GM23338 (cell line): ENCODE measurements at regions not wholly inside any gene's neighbourhood (a gene's known extent, or its start where the extent isn't known, plus 50 kb on each side); places are given as distances from the start of the nearest gene placed in this dataset.

Experiments used
- ATAC-seq: fragments of 200-7000 bp; cut with Tn5 transposase; 3 replicates; pipeline ENCODE4 v1.9.1; 2020
- DNase-seq: peaks from one replicate; pipeline ENCODE4 v3.0.0-alpha.2; 2015; ENCODE audit warnings: low spot score
- H2AFZ ChIP-seq: fragments of 200-600 bp; sonication (generic); 2 replicates; pipeline ENCODE4 v1.8.0; 2016; ENCODE audit warnings: antibody characterized with exemption, mild to moderate bottlenecking, moderate library complexity
- H3F3A ChIP-seq: fragments of 200-600 bp; sonication (generic); replicated peaks from 2 replicates; pipeline ENCODE4 v1.8.0; 2017; ENCODE audit warnings: antibody characterized with exemption, mixed run types, low read depth
- H3K27ac ChIP-seq: fragments of 200-600 bp; sonication (generic); 2 replicates; pipeline ENCODE4 v1.6.1; 2016; ENCODE audit warnings: low read depth
- H3K27me3 ChIP-seq: fragments of 200-600 bp; sonication (generic); 2 replicates; pipeline ENCODE4 v1.8.0; 2016; ENCODE audit warnings: mild to moderate bottlenecking, mixed run types, moderate library complexity; ENCODE audit not compliant: insufficient read depth
- H3K36me3 ChIP-seq: fragments of 200-600 bp; sonication (generic); 2 replicates; pipeline ENCODE4 v1.8.0; 2016; ENCODE audit warnings: mild to moderate bottlenecking; ENCODE audit not compliant: insufficient read depth
- H3K4me1 ChIP-seq: fragments of 200-600 bp; sonication (generic); 2 replicates; pipeline ENCODE4 v1.8.0; 2016; ENCODE audit warnings: mild to moderate bottlenecking, moderate library complexity; ENCODE audit not compliant: insufficient read depth
- H3K4me2 ChIP-seq: fragments of 200-600 bp; sonication (generic); 2 replicates; pipeline ENCODE4 v1.7.1; 2017; ENCODE audit warnings: mixed run types
- H3K4me3 ChIP-seq: fragments of 200-600 bp; sonication (generic); 2 replicates; pipeline ENCODE4 v1.6.1; 2016; ENCODE audit warnings: mixed run types
- H3K79me2 ChIP-seq: fragments of 200-600 bp; sonication (generic); replicated peaks from 2 replicates; pipeline ENCODE4 v1.8.0; 2017; ENCODE audit warnings: mild to moderate bottlenecking; ENCODE audit not compliant: insufficient read depth
- H3K9me2 ChIP-seq: fragments of 200-600 bp; sonication (generic); 2 replicates; pipeline ENCODE4 v1.8.0; 2017; ENCODE audit not compliant: insufficient read depth
- H4K20me1 ChIP-seq: fragments of 200-600 bp; sonication (generic); replicated peaks from 2 replicates; pipeline ENCODE4 v1.8.0; 2017; ENCODE audit warnings: mild to moderate bottlenecking; ENCODE audit not compliant: insufficient read depth
- H3K27ac Mint-ChIP-seq: 2 replicates; pipeline ENCODE4 v1.8.0; 2020; ENCODE audit warnings: inconsistent platforms, mild to moderate bottlenecking, moderate library complexity, mixed read lengths
- H3K27me3 Mint-ChIP-seq: 3 replicates; pipeline ENCODE4 v1.8.0; 2022; ENCODE audit warnings: low read depth, mild to moderate bottlenecking, moderate library complexity, mixed read lengths, inconsistent platforms; ENCODE audit not compliant: insufficient read depth, poor library complexity
- H3K36me3 Mint-ChIP-seq: 3 replicates; pipeline ENCODE4 v1.8.0; 2021; ENCODE audit warnings: low read depth, mild to moderate bottlenecking, inconsistent platforms, moderate library complexity, mixed read lengths
- H3K4me1 Mint-ChIP-seq: 3 replicates; pipeline ENCODE4 v1.8.0; 2020; ENCODE audit warnings: mild to moderate bottlenecking, inconsistent platforms, mixed read lengths
- H3K4me3 Mint-ChIP-seq: 3 replicates; pipeline ENCODE4 v1.8.0; 2021; ENCODE audit warnings: moderate library complexity, mild to moderate bottlenecking, inconsistent platforms, mixed read lengths
- H3K9me3 Mint-ChIP-seq: 3 replicates; pipeline ENCODE4 v1.8.0; 2020; ENCODE audit warnings: moderate library complexity, mild to moderate bottlenecking, inconsistent platforms, mixed read lengths
- CREB1 ChIP-seq: fragments of 250-450 bp; sonication (Bioruptor Pico); IDR thresholded peaks from 2 replicates; pipeline ENCODE4 v1.5.0; 2020; ENCODE audit warnings: low read depth, mild to moderate bottlenecking, moderate library complexity
- EZH2 ChIP-seq: fragments of 200-600 bp; sonication (generic); IDR thresholded peaks from one replicate; pipeline ENCODE4 v1.8.0; 2017; ENCODE audit warnings: antibody characterized with exemption, mild to moderate bottlenecking, low read depth; ENCODE audit not compliant: unreplicated experiment
- EZH2phosphoT487 ChIP-seq: fragments of 200-600 bp; sonication (generic); IDR thresholded peaks from one replicate; pipeline ENCODE4 v1.8.1; 2018; ENCODE audit warnings: antibody characterized with exemption; ENCODE audit not compliant: unreplicated experiment
- JUNB ChIP-seq: IDR thresholded peaks from one replicate; pipeline ENCODE4 v1.6.1; 2016; ENCODE audit warnings: antibody characterized with exemption; ENCODE audit not compliant: unreplicated experiment
- NANOG ChIP-seq: IDR thresholded peaks from 2 replicates; pipeline ENCODE4 v1.6.1; 2016; ENCODE audit warnings: antibody characterized with exemption, borderline replicate concordance
- POLR2AphosphoS5 ChIP-seq: IDR thresholded peaks from 2 replicates; pipeline ENCODE4 v1.6.1; 2016; ENCODE audit warnings: antibody characterized with exemption, low read depth
- STAT1 ChIP-seq: IDR thresholded peaks from one replicate; pipeline ENCODE4 v1.6.1; 2016; ENCODE audit warnings: antibody characterized with exemption; ENCODE audit not compliant: unreplicated experiment
- ZNF114 ChIP-seq: fragments of 250-450 bp; sonication (Bioruptor Pico); IDR thresholded peaks from 2 replicates; pipeline ENCODE4 v1.5.0; 2020; ENCODE audit warnings: mild to moderate bottlenecking, moderate library complexity
- ZNF331 ChIP-seq: fragments of 250-450 bp; sonication (Bioruptor Pico); IDR thresholded peaks from 2 replicates; pipeline ENCODE4 v1.5.0; 2020; ENCODE audit warnings: low read depth, mild to moderate bottlenecking, moderate library complexity
- TF ChIP-seq, protein P1 (sequence below), 2 experiments: fragments of 200-600 bp in 1 of 2; sonication (generic) in 1 of 2; conservative IDR thresholded peaks; 2 replicates each; pipeline versions ENCODE4 v1.5.1 to v1.6.1; 2016 to 2017; ENCODE audit warnings: antibody characterized with exemption in 2 of 2, low read depth in 2 of 2, mild to moderate bottlenecking in 2 of 2, moderate library complexity in 1 of 2
- TF ChIP-seq, protein P2 (sequence below): fragments of 250-450 bp; sonication (Bioruptor Pico); IDR thresholded peaks from 2 replicates; pipeline ENCODE4 v1.5.0; 2020; ENCODE audit warnings: mild to moderate bottlenecking, moderate library complexity

DNA sequence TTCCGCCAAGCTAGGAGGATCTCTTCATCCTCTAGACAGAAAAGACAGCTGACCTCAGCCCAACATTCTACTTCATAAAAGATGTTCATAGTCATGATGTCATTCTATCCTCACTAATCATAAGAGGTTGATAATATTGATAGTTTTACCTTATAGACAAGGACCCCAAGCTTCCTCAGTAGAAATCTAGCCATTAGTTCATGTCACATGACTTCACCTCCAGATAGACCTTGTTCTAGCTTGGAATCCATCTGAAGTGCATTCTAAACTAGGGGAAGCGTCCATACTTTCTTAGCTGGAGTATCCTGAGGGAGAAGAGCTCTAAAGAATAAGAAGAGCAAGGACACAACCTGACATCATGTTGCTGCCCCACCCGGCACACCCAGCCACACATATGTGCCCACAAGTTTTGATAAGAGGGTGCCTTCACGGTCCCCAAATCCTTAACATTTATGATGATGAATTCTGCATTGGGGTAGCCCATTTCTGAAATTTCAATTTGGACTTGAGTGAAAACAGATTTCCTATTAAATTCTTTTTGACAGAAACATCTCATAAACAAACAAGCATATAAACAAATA, 292.5 kb upstream of the STXBP5 start:
- no peaks in the 10 kb centered on the region for H3K36me3 Mint-ChIP-seq
- peaks cover 9% of the 10 kb centered on the region for H3K9me2 ChIP-seq
- H3K27me3 Mint-ChIP-seq: peaks cover 4% of the 10 kb centered on the region
- H3K4me3 ChIP-seq: no peak overlapping the region
- no peak overlapping the region for H2AFZ ChIP-seq
- H3F3A ChIP-seq: no peaks in the 10 kb centered on the region
- H3K27me3 ChIP-seq: no peaks in the 10 kb centered on the region
- H3K79me2 ChIP-seq: no peaks in the 10 kb centered on the region
- H3K4me1 ChIP-seq: peaks cover 15% of the 10 kb centered on the region; the same call in 1 of the 2 replicates
- no peak overlapping the region for H3K27ac Mint-ChIP-seq
- no peaks in the 10 kb centered on the region for H4K20me1 ChIP-seq
- ATAC-seq (no peak), DNase-seq (no peak)
- H3K4me2 ChIP-seq: no peak overlapping the region
- no peaks in the 10 kb centered on the region for H3K36me3 ChIP-seq
- no peak overlapping the region for H3K27ac ChIP-seq
- H3K9me3 Mint-ChIP-seq: no peaks in the 10 kb centered on the region
- TF ChIP-seq EZH2 (no peak), EZH2phosphoT487 (no peak), NANOG (no peak), POLR2AphosphoS5 (no peak), ZNF114 (no peak), STAT1 (no peak), ZNF331 (CRISPR knock-in tag) (no peak), JUNB (no peak), CREB1 (CRISPR knock-in tag) (no peak)
- TF ChIP-seq, protein P1, sequence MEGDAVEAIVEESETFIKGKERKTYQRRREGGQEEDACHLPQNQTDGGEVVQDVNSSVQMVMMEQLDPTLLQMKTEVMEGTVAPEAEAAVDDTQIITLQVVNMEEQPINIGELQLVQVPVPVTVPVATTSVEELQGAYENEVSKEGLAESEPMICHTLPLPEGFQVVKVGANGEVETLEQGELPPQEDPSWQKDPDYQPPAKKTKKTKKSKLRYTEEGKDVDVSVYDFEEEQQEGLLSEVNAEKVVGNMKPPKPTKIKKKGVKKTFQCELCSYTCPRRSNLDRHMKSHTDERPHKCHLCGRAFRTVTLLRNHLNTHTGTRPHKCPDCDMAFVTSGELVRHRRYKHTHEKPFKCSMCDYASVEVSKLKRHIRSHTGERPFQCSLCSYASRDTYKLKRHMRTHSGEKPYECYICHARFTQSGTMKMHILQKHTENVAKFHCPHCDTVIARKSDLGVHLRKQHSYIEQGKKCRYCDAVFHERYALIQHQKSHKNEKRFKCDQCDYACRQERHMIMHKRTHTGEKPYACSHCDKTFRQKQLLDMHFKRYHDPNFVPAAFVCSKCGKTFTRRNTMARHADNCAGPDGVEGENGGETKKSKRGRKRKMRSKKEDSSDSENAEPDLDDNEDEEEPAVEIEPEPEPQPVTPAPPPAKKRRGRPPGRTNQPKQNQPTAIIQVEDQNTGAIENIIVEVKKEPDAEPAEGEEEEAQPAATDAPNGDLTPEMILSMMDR (conservative IDR thresholded peaks at IDR 0.05; ENCODE audit: low read depth in 2 of 2): no peak
- TF ChIP-seq, protein P2, sequence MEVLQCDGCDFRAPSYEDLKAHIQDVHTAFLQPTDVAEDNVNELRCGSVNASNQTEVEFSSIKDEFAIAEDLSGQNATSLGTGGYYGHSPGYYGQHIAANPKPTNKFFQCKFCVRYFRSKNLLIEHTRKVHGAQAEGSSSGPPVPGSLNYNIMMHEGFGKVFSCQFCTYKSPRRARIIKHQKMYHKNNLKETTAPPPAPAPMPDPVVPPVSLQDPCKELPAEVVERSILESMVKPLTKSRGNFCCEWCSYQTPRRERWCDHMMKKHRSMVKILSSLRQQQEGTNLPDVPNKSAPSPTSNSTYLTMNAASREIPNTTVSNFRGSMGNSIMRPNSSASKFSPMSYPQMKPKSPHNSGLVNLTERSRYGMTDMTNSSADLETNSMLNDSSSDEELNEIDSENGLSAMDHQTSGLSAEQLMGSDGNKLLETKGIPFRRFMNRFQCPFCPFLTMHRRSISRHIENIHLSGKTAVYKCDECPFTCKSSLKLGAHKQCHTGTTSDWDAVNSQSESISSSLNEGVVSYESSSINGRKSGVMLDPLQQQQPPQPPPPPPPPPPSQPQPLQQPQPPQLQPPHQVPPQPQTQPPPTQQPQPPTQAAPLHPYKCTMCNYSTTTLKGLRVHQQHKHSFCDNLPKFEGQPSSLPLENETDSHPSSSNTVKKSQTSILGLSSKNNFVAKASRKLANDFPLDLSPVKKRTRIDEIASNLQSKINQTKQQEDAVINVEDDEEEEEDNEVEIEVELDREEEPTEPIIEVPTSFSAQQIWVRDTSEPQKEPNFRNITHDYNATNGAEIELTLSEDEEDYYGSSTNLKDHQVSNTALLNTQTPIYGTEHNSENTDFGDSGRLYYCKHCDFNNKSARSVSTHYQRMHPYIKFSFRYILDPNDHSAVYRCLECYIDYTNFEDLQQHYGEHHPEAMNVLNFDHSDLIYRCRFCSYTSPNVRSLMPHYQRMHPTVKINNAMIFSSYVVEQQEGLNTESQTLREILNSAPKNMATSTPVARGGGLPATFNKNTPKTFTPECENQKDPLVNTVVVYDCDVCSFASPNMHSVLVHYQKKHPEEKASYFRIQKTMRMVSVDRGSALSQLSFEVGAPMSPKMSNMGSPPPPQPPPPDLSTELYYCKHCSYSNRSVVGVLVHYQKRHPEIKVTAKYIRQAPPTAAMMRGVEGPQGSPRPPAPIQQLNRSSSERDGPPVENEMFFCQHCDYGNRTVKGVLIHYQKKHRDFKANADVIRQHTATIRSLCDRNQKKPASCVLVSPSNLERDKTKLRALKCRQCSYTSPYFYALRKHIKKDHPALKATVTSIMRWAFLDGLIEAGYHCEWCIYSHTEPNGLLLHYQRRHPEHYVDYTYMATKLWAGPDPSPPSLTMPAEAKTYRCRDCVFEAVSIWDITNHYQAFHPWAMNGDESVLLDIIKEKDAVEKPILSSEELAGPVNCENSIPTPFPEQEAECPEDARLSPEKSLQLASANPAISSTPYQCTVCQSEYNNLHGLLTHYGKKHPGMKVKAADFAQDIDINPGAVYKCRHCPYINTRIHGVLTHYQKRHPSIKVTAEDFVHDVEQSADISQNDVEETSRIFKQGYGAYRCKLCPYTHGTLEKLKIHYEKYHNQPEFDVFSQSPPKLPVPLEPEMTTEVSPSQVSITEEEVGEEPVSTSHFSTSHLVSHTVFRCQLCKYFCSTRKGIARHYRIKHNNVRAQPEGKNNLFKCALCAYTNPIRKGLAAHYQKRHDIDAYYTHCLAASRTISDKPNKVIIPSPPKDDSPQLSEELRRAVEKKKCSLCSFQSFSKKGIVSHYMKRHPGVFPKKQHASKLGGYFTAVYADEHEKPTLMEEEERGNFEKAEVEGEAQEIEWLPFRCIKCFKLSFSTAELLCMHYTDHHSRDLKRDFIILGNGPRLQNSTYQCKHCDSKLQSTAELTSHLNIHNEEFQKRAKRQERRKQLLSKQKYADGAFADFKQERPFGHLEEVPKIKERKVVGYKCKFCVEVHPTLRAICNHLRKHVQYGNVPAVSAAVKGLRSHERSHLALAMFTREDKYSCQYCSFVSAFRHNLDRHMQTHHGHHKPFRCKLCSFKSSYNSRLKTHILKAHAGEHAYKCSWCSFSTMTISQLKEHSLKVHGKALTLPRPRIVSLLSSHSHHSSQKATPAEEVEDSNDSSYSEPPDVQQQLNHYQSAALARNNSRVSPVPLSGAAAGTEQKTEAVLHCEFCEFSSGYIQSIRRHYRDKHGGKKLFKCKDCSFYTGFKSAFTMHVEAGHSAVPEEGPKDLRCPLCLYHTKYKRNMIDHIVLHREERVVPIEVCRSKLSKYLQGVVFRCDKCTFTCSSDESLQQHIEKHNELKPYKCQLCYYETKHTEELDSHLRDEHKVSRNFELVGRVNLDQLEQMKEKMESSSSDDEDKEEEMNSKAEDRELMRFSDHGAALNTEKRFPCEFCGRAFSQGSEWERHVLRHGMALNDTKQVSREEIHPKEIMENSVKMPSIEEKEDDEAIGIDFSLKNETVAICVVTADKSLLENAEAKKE: no peak
- no peak overlapping the region for H3K4me3 Mint-ChIP-seq
- peaks cover 19% of the 10 kb centered on the region; the same call in 2 of the 3 replicates for H3K4me1 Mint-ChIP-seq
